RWPE1 (cell line): ENCODE measurements at regions not wholly inside any gene's neighbourhood (a gene's known extent, or its start where the extent isn't known, plus 50 kb on each side); places are given as distances from the start of the nearest gene placed in this dataset.

Experiments used
- CTCF ChIA-PET: fragments of 350-600 bp; sonication (Branson Sonifier 250); formaldehyde crosslinking; extraction: SDS; loops from one replicate; lab custom pipeline; 2021; lab: Yijun Ruan, JAX
- POLR2A ChIA-PET: fragments of 400-600 bp; formaldehyde crosslinking; extraction: SDS; loops from one replicate; lab custom pipeline; 2020; ENCODE audit warnings: antibody characterized with exemption; ENCODE audit not compliant: low non-redundant PET; lab: Yijun Ruan, JAX
- DNase-seq: peaks from one replicate; pipeline ENCODE4 v3.0.0; 2012; ENCODE audit warnings: low spot score
- H3K27ac ChIP-seq: fragments of 450-650 bp; 2 replicates; pipeline ENCODE4 v1.5.1; 2017
- CTCF ChIP-seq: fragments of 450-650 bp; conservative IDR thresholded peaks from 2 replicates; pipeline ENCODE4 v1.5.1; 2017; ENCODE audit warnings: low read depth, mild to moderate bottlenecking

GRCh38 chr4:181684310-181684709 lies 558.9 kb upstream of the TENM3 start:
- POLR2A ChIA-PET, result no interaction called here
- no peak for DNase-seq
- CTCF ChIA-PET, result no interaction called here
- no peak overlapping the region for H3K27ac ChIP-seq
- TF ChIP-seq CTCF, result no peak

GRCh38 chr4:181685461-181685860 lies 557.7 kb upstream of the TENM3 start:
- no peak for TF ChIP-seq CTCF
- H3K27ac ChIP-seq, result no peak overlapping the region
- peak; percentile 29 for DNase-seq
- ChIA-PET POLR2A (no interaction called here), CTCF (no interaction called here)

GRCh38 chr4:181685911-181686310 lies 557.3 kb upstream of the TENM3 start:
- ChIA-PET CTCF (no interaction called here), POLR2A (no interaction called here)
- no peak overlapping the region for H3K27ac ChIP-seq
- peak; percentile 33 for DNase-seq
- no peak for TF ChIP-seq CTCF

- POLR2A ChIA-PET, result no interaction called here
Measured at GRCh38 chr4:181687116-181687515, 556.1 kb upstream of the TENM3 start.

GRCh38 chr4:181688432-181688831 lies 554.8 kb upstream of the TENM3 start:
- ChIA-PET CTCF (no interaction called here), POLR2A (no interaction called here)
- H3K27ac ChIP-seq, result no peak overlapping the region
- DNase-seq, result no peak
- no peak for TF ChIP-seq CTCF

More at GRCh38 chr4:181687116-181687515, 556.1 kb upstream of the TENM3 start:
- TF ChIP-seq CTCF, result no peak
- H3K27ac ChIP-seq, result no peak overlapping the region
- DNase-seq, result no peak
- CTCF ChIA-PET, result interaction anchor here (0.6 kb wide), 1 partner anchor 583 kb away, joined by 3 read pairs; no protein-coding TSS in a partner anchor

- no peak overlapping the region for H3K27ac ChIP-seq
- DNase-seq, result no peak
- ChIA-PET POLR2A (no interaction called here), CTCF (no interaction called here)
- TF ChIP-seq CTCF, result no peak
Measured at GRCh38 chr4:181688872-181689271, 554.3 kb upstream of the TENM3 start.

- TF ChIP-seq CTCF, result no peak
- POLR2A ChIA-PET, result no interaction called here
- CTCF ChIA-PET, result no interaction called here
- no peak for DNase-seq
- H3K27ac ChIP-seq, result no peak overlapping the region
Measured at GRCh38 chr4:181690498-181690897, 552.7 kb upstream of the TENM3 start.
